Trophoblast cell (in vitro differentiated cells and primary cell): ENCODE measurements at regions not wholly inside any gene's neighbourhood (a gene's known extent, or its start where the extent isn't known, plus 50 kb on each side); places are given as distances from the start of the nearest gene placed in this dataset.

ENCODE experiments used
- DNase-seq, 2 donors: peaks; one replicate each; pipeline ENCODE4 v3.0.0-alpha.2; 2016
- H2AFZ ChIP-seq: 2 replicates; pipeline ENCODE4 v1.6.1; 2013; ENCODE audit warnings: low read length, moderate library complexity, mild to moderate bottlenecking; ENCODE audit not compliant: insufficient read depth, poor library complexity
- H2AK5ac ChIP-seq: 2 replicates; pipeline ENCODE4 v1.6.1; 2013; ENCODE audit warnings: mild to moderate bottlenecking, low read length
- H2BK120ac ChIP-seq: 2 replicates; pipeline ENCODE4 v1.6.1; 2013; ENCODE audit warnings: low read length, mild to moderate bottlenecking, moderate library complexity; ENCODE audit not compliant: insufficient read depth, poor library complexity
- H2BK12ac ChIP-seq: 2 replicates; pipeline ENCODE4 v1.6.1; 2013; ENCODE audit warnings: mild to moderate bottlenecking, low read length, moderate library complexity
- H2BK5ac ChIP-seq: 2 replicates; pipeline ENCODE4 v1.6.1; 2013; ENCODE audit warnings: low read length, low read depth, moderate library complexity, mild to moderate bottlenecking; ENCODE audit not compliant: poor library complexity
- H3K14ac ChIP-seq: 2 replicates; pipeline ENCODE4 v1.6.1; 2013; ENCODE audit warnings: mild to moderate bottlenecking, low read length
- H3K18ac ChIP-seq: 2 replicates; pipeline ENCODE4 v1.6.1; 2013; ENCODE audit warnings: mild to moderate bottlenecking, low read length
- H3K23ac ChIP-seq: 2 replicates; pipeline ENCODE4 v1.6.1; 2013; ENCODE audit warnings: low read length
- H3K27ac ChIP-seq: 2 replicates; pipeline ENCODE4 v1.5.1; 2013; ENCODE audit warnings: low read depth, mild to moderate bottlenecking, inconsistent platforms, low read length, moderate library complexity
- H3K27me3 ChIP-seq: 2 replicates; pipeline ENCODE4 v1.6.1; 2013; ENCODE audit warnings: inconsistent platforms, mild to moderate bottlenecking, low read length, moderate library complexity; ENCODE audit not compliant: insufficient read depth
- H3K36me3 ChIP-seq, 2 experiments: 1 replicate in 1 of 2; 2 replicates in 1 of 2; pipeline ENCODE4 v1.6.1; 2013; ENCODE audit warnings: low read length in 2 of 2, mild to moderate bottlenecking in 2 of 2, moderate library complexity in 1 of 2; ENCODE audit not compliant: insufficient read depth in 2 of 2, control insufficient read depth in 1 of 2
- H3K4ac ChIP-seq: 2 replicates; pipeline ENCODE4 v1.6.1; 2013; ENCODE audit warnings: low read depth, mild to moderate bottlenecking, low read length, moderate library complexity
- H3K4me1 ChIP-seq, 2 experiments: 1 replicate in 1 of 2; 2 replicates in 1 of 2; pipeline ENCODE4 v1.6.1; 2013; ENCODE audit warnings: low read length in 2 of 2, mild to moderate bottlenecking in 2 of 2, moderate library complexity in 1 of 2; ENCODE audit not compliant: insufficient read depth in 2 of 2, control insufficient read depth in 1 of 2
- H3K4me2 ChIP-seq: 2 replicates; pipeline ENCODE4 v1.6.1; 2013; ENCODE audit warnings: inconsistent platforms, mild to moderate bottlenecking, low read length, moderate library complexity
- H3K4me3 ChIP-seq: 2 replicates; pipeline ENCODE4 v1.5.1; 2013; ENCODE audit warnings: mild to moderate bottlenecking, low read depth, low read length, inconsistent platforms
- H3K79me1 ChIP-seq: one replicate; pipeline ENCODE4 v1.6.1; 2013; ENCODE audit warnings: low read length
- H3K79me2 ChIP-seq: 2 replicates; pipeline ENCODE4 v1.6.1; 2013; ENCODE audit warnings: low read length, mild to moderate bottlenecking; ENCODE audit not compliant: control insufficient read depth, insufficient read depth, poor library complexity
- H3K9ac ChIP-seq: 2 replicates; pipeline ENCODE4 v1.6.1; 2013; ENCODE audit warnings: mild to moderate bottlenecking, low read length
- H3K9me3 ChIP-seq: 2 replicates; pipeline ENCODE4 v1.6.1; 2013; ENCODE audit warnings: low read depth, mild to moderate bottlenecking, control low read depth, inconsistent platforms, low read length; ENCODE audit not compliant: insufficient read depth
- H4K12ac ChIP-seq: 2 replicates; pipeline ENCODE4 v1.6.1; 2013; ENCODE audit warnings: low read depth, mild to moderate bottlenecking, low read length, moderate library complexity
- H4K8ac ChIP-seq: 2 replicates; pipeline ENCODE4 v1.6.1; 2013; ENCODE audit warnings: low read depth, mild to moderate bottlenecking, low read length, moderate library complexity
- H4K91ac ChIP-seq: one replicate; pipeline ENCODE4 v1.6.1; 2013; ENCODE audit warnings: low read depth, mild to moderate bottlenecking, low read length, moderate library complexity
- WGBS: extraction: QIAGEN DNeasy Blood & Tissue Kit; methylation state at CpG from one replicate; pipeline ENCODE4 v1.1.7; 2013; ENCODE audit warnings: missing lambda C conversion rate; ENCODE audit not compliant: insufficient read length, insufficient coverage; ENCODE audit errors: extremely low coverage; 5-methylcytosine and 5-hydroxymethylcytosine counted together

DNA sequence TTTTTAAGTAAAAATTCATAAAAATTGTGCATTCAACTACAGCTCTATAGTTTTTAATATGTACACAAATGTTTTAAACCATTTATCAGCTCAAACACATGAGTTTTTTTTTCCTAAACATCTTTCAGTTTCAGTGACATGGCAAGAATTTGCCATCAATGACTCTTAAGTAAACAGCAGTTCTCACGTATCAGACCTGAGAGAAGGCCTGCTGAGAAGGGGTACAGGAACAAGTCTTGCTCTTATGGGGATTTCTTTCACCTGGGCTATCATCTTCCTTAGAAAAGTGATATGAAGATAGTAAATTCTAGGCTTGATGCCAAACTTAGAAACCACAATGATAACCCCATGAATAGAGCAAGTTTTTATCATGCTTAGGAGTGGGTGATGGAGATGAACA lies 467.8 kb downstream of the ARL4A start:
- H3K23ac ChIP-seq = no peak overlapping the region
- no peak overlapping the region for H3K9ac ChIP-seq
- H2AFZ ChIP-seq = no peak overlapping the region
- no peak overlapping the region for H2AK5ac ChIP-seq
- H3K4me3 ChIP-seq = no peak overlapping the region
- H2BK5ac ChIP-seq = no peak overlapping the region
- H3K4ac ChIP-seq = no peak overlapping the region
- H3K27me3 ChIP-seq = no peaks in the 10 kb centered on the region
- H3K14ac ChIP-seq = no peak overlapping the region
- no peaks in the 10 kb centered on the region for H3K4me1 ChIP-seq
- H3K36me3 ChIP-seq = no peaks in the 10 kb centered on the region
- H3K79me2 ChIP-seq = no peaks in the 10 kb centered on the region
- H3K9me3 ChIP-seq = no peaks in the 10 kb centered on the region
- H4K91ac ChIP-seq = no peak overlapping the region
- H4K12ac ChIP-seq = no peak overlapping the region
- H2BK12ac ChIP-seq = no peak overlapping the region
- H3K27ac ChIP-seq = no peak overlapping the region
- H3K79me1 ChIP-seq = no peaks in the 10 kb centered on the region
- H3K4me2 ChIP-seq = no peak overlapping the region
- H2BK120ac ChIP-seq = no peak overlapping the region
- no CpG with 5 or more reads among the region's 1 CpG for WGBS
- DNase-seq = no peak
- no peak overlapping the region for H3K18ac ChIP-seq
- H4K8ac ChIP-seq = no peak overlapping the region

DNA sequence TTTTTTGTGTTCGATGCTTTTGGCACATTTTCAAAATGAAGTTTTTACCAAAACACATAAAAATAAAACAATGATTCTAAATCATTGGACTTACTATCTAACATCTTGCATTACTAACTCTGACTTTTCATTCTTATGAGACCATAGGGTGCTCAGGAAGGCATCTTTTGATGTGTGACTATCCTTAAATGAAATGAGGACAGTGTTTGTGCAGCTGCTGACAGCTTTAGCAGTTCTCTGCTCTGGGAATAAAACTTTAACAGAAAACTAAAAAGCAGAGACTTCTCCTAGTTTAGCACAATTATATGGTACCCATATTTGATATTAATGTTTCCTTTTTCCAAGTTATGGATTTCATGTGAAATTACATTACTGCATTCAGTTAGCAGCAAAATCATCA lies 471.6 kb downstream of the ARL4A start:
- Histone ChIP-seq H4K12ac (no peak overlapping the region), H2AK5ac (no peak overlapping the region), H3K9ac (no peak overlapping the region), H3K27ac (no peak overlapping the region), H3K4me2 (no peak overlapping the region), H3K36me3 (no peaks in the 10 kb centered on the region), H3K27me3 (no peaks in the 10 kb centered on the region), H3K14ac (no peak overlapping the region), H3K23ac (no peak overlapping the region), H2BK12ac (no peak overlapping the region), H3K4me1 (no peaks in the 10 kb centered on the region), H4K8ac (no peak overlapping the region), H3K4ac (no peak overlapping the region), H2AFZ (no peak overlapping the region), H2BK5ac (no peak overlapping the region), H3K9me3 (no peaks in the 10 kb centered on the region), H3K79me2 (no peaks in the 10 kb centered on the region), H3K18ac (no peak overlapping the region), H3K79me1 (no peaks in the 10 kb centered on the region), H4K91ac (no peak overlapping the region), H2BK120ac (no peak overlapping the region), H3K4me3 (no peak overlapping the region)
- DNase-seq = no peak
- WGBS = no CpG with 5 or more reads among the region's 1 CpG

DNA sequence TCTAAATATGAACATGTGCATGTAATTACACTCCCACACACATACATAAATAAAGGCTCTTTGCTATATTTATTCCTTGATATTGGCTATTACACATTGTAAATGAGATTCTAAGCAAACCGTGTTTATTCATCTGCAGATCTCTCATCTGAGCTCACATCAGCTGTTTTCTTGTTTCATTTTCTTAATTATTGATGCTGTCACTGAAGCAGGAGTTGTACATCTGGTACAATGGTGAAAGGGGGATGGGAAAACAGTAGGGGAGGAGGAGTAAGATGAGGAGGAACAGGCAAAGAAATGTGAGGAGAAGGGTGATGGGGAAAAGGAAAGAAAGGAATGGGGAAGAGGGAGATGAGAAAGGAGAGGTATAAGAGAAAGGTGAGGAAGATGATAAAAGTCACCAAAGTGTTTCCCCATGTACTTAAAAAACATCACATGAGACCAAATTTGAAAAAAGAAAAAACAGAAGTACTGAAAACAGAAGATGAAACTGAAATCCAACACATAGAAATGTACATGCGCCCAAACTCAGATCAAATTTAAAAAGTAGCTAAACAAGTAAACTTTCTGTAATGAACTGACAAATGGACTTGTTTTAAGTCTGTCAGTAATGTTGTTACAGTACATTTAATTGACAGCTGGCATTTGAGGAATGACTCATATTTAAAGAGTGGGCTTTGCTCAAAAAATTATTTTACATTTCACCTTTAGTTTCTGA lies 472.2 kb downstream of the ARL4A start:
- Histone ChIP-seq H3K9ac (no peak overlapping the region), H3K79me1 (no peaks in the 10 kb centered on the region), H2BK12ac (no peak overlapping the region), H2BK5ac (no peak overlapping the region), H2AFZ (no peak overlapping the region), H4K8ac (no peak overlapping the region), H3K27me3 (no peaks in the 10 kb centered on the region), H3K4ac (no peak overlapping the region), H3K79me2 (no peaks in the 10 kb centered on the region), H3K4me3 (no peak overlapping the region), H2AK5ac (no peak overlapping the region), H3K27ac (no peak overlapping the region), H3K4me2 (no peak overlapping the region), H2BK120ac (no peak overlapping the region), H3K18ac (no peak overlapping the region), H3K23ac (no peak overlapping the region), H3K9me3 (no peaks in the 10 kb centered on the region), H4K91ac (no peak overlapping the region), H3K14ac (no peak overlapping the region), H4K12ac (no peak overlapping the region), H3K4me1 (no peaks in the 10 kb centered on the region), H3K36me3 (no peaks in the 10 kb centered on the region)
- WGBS = no CpG with 5 or more reads among the region's 2 CpGs
- DNase-seq = no peak

GRCh38 chr7:13161125-13161524 lies 473.7 kb downstream of the ARL4A start:
- H3K79me2 ChIP-seq = no peaks in the 10 kb centered on the region
- no peak overlapping the region for H3K18ac ChIP-seq
- no peak overlapping the region for H3K14ac ChIP-seq
- H2BK12ac ChIP-seq = no peak overlapping the region
- no peaks in the 10 kb centered on the region for H3K79me1 ChIP-seq
- no peak overlapping the region for H4K91ac ChIP-seq
- no peak overlapping the region for H2AK5ac ChIP-seq
- no peak overlapping the region for H4K8ac ChIP-seq
- no peak overlapping the region for H3K4ac ChIP-seq
- DNase-seq = no peak
- H4K12ac ChIP-seq = no peak overlapping the region
- H3K23ac ChIP-seq = no peak overlapping the region
- no peak overlapping the region for H3K4me3 ChIP-seq
- H3K4me1 ChIP-seq = no peaks in the 10 kb centered on the region
- H3K27ac ChIP-seq = no peak overlapping the region
- H3K27me3 ChIP-seq = no peaks in the 10 kb centered on the region
- no peaks in the 10 kb centered on the region for H3K9me3 ChIP-seq
- H3K4me2 ChIP-seq = no peak overlapping the region
- no peak overlapping the region for H2BK5ac ChIP-seq
- no peak overlapping the region for H2BK120ac ChIP-seq
- no peak overlapping the region for H3K9ac ChIP-seq
- H3K36me3 ChIP-seq = no peaks in the 10 kb centered on the region
- H2AFZ ChIP-seq = no peak overlapping the region
